ENCODE measurements at regions not wholly inside any gene's neighbourhood (a gene's known extent, or its start where the extent isn't known, plus 50 kb on each side); places are given as distances from the start of the nearest gene placed in this dataset.
A peak's percentile ranks its signal among the peaks of the same experiment; 100 is the strongest.

DNA sequence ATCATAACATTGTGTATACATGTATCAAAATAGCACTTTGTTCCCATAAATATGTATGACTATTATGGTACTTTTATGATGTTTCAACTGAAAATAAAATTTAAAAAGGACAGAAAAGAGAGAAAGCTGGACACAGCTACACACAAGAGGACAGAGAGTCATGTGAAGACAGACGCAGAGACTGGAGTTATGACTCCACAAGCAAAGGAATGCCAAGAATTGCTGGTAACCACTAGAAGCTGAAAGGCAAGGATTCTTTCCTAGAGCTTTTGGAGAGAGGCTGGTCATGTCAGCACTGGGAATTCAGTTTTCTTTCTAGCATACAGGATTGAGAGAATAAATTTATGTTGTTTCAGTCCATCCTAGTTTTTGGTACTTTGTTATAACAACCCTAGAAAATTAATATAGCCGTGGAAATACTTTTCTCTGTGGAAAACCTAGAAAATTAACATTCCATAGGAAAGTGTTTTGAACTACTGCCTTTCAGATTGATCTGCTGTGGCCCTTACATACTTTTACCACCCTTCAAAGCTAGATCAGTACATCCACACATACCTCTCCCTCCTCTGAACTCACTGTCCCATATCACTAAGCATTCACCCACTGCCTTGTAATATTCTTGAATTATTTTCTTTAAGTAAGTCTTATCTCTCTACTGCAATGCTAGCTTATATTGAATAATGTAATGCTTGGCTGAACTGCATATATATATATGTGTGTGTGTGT lies 575.3 kb downstream of the IPMK start:
- peak; percentile 91 for ATAC-seq
- TF ChIP-seq ZFP3 (CRISPR knock-in tag; IDR thresholded peaks at IDR 0.05), result no peak
- no peak for TF ChIP-seq ZNF70 (CRISPR knock-in tag; IDR thresholded peaks at IDR 0.05)
- TF ChIP-seq ZFP30 (CRISPR knock-in tag; IDR thresholded peaks at IDR 0.05), result no peak
- TF ChIP-seq, protein P1, sequence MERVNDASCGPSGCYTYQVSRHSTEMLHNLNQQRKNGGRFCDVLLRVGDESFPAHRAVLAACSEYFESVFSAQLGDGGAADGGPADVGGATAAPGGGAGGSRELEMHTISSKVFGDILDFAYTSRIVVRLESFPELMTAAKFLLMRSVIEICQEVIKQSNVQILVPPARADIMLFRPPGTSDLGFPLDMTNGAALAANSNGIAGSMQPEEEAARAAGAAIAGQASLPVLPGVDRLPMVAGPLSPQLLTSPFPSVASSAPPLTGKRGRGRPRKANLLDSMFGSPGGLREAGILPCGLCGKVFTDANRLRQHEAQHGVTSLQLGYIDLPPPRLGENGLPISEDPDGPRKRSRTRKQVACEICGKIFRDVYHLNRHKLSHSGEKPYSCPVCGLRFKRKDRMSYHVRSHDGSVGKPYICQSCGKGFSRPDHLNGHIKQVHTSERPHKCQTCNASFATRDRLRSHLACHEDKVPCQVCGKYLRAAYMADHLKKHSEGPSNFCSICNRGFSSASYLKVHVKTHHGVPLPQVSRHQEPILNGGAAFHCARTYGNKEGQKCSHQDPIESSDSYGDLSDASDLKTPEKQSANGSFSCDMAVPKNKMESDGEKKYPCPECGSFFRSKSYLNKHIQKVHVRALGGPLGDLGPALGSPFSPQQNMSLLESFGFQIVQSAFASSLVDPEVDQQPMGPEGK (CRISPR knock-in tag; IDR thresholded peaks at IDR 0.05; ENCODE audit: borderline replicate concordance), result no peak
- TF ChIP-seq, protein P2, sequence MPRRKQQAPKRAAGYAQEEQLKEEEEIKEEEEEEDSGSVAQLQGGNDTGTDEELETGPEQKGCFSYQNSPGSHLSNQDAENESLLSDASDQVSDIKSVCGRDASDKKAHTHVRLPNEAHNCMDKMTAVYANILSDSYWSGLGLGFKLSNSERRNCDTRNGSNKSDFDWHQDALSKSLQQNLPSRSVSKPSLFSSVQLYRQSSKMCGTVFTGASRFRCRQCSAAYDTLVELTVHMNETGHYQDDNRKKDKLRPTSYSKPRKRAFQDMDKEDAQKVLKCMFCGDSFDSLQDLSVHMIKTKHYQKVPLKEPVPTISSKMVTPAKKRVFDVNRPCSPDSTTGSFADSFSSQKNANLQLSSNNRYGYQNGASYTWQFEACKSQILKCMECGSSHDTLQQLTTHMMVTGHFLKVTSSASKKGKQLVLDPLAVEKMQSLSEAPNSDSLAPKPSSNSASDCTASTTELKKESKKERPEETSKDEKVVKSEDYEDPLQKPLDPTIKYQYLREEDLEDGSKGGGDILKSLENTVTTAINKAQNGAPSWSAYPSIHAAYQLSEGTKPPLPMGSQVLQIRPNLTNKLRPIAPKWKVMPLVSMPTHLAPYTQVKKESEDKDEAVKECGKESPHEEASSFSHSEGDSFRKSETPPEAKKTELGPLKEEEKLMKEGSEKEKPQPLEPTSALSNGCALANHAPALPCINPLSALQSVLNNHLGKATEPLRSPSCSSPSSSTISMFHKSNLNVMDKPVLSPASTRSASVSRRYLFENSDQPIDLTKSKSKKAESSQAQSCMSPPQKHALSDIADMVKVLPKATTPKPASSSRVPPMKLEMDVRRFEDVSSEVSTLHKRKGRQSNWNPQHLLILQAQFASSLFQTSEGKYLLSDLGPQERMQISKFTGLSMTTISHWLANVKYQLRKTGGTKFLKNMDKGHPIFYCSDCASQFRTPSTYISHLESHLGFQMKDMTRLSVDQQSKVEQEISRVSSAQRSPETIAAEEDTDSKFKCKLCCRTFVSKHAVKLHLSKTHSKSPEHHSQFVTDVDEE (CRISPR knock-in tag; IDR thresholded peaks at IDR 0.05), result no peak
- no peak for TF ChIP-seq CREB5 (CRISPR knock-in tag; IDR thresholded peaks at IDR 0.05; ENCODE audit: low read depth)
- TF ChIP-seq ARNTL (CRISPR knock-in tag; IDR thresholded peaks at IDR 0.05; ENCODE audit: borderline replicate concordance, low read depth), result no peak
- no peak for TF ChIP-seq ESRRG (CRISPR knock-in tag; IDR thresholded peaks at IDR 0.05)

DNA sequence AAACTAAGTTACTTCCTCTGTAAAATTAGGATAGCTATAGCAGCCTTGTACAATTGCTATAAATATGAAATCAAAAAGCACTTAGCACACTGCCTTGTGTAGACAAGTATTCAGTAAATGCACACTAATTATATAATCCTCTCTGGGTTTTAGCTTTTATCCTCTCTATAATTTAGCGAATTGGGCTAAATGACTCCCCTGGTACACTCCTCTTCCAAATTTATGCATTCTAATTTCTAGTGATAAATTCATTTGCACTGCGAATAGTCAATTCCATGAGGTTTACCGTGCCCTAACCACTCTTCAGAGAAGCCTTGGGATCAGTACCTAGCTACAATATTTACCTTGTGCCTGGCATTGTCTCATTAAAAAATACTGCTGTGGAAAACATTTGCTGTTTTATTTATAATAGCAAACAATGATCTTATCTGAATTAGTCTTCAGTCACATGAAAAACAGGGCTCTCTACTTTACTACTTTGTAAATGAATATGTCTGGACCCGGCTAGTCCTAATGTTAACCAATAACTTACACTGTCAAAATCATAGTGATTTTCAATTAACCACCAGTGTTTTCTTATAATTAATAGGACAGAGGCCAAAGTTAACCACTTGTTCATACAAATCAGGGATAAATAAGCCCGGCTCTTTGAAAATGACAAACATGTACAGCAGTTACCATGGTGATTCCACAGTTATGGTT lies 577.9 kb downstream of the IPMK start:
- ATAC-seq, result no peak
- no peak for TF ChIP-seq TCF4 (CRISPR knock-in tag; IDR thresholded peaks at IDR 0.05; ENCODE audit: borderline replicate concordance)
- TF ChIP-seq, protein P2 (CRISPR knock-in tag; IDR thresholded peaks at IDR 0.05), result no peak
- no peak for TF ChIP-seq BACH2 (CRISPR knock-in tag; IDR thresholded peaks at IDR 0.05; ENCODE audit: borderline replicate concordance)
- TF ChIP-seq ISL1 (CRISPR knock-in tag; IDR thresholded peaks at IDR 0.05), result no peak
- TF ChIP-seq ZFP30 (CRISPR knock-in tag; IDR thresholded peaks at IDR 0.05), result no peak
- TF ChIP-seq ARNTL (CRISPR knock-in tag; IDR thresholded peaks at IDR 0.05; ENCODE audit: borderline replicate concordance, low read depth), result no peak
- no peak for TF ChIP-seq ZNF565 (CRISPR knock-in tag; conservative IDR thresholded peaks at IDR 0.05; ENCODE audit: low read depth)
- no peak for TF ChIP-seq ZNF8 (CRISPR knock-in tag; IDR thresholded peaks at IDR 0.05)
- no peak for TF ChIP-seq ZC3H10 (CRISPR knock-in tag; IDR thresholded peaks at IDR 0.05)
- no peak for TF ChIP-seq CREB5 (CRISPR knock-in tag; IDR thresholded peaks at IDR 0.05; ENCODE audit: low read depth)
- no peak for TF ChIP-seq RARB (CRISPR knock-in tag; IDR thresholded peaks at IDR 0.05)
- no peak for TF ChIP-seq PPARA (CRISPR knock-in tag; IDR thresholded peaks at IDR 0.05; ENCODE audit: borderline replicate concordance)
- TF ChIP-seq, protein P3, sequence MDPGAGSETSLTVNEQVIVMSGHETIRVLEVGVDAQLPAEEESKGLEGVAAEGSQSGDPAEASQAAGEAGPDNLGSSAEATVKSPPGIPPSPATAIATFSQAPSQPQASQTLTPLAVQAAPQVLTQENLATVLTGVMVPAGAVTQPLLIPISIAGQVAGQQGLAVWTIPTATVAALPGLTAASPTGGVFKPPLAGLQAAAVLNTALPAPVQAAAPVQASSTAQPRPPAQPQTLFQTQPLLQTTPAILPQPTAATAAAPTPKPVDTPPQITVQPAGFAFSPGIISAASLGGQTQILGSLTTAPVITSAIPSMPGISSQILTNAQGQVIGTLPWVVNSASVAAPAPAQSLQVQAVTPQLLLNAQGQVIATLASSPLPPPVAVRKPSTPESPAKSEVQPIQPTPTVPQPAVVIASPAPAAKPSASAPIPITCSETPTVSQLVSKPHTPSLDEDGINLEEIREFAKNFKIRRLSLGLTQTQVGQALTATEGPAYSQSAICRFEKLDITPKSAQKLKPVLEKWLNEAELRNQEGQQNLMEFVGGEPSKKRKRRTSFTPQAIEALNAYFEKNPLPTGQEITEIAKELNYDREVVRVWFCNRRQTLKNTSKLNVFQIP (CRISPR knock-in tag; IDR thresholded peaks at IDR 0.05; ENCODE audit: borderline replicate concordance, low read depth), result no peak
- TF ChIP-seq ESRRG (CRISPR knock-in tag; IDR thresholded peaks at IDR 0.05), result no peak
